ENCODE measurements at regions not wholly inside any gene's neighbourhood (a gene's known extent, or its start where the extent isn't known, plus 50 kb on each side); places are given as distances from the start of the nearest gene placed in this dataset.

GRCh38 chr6:95723638-95724037 lies 146.3 kb downstream of the MANEA start:
- TF ChIP-seq CTCF (conservative IDR thresholded peaks at IDR 0.05 in 1 of 2, IDR thresholded peaks at IDR 0.05 in 1 of 2; ENCODE audit: extremely low read depth in 1 of 2, insufficient read depth in 1 of 2, low read depth in 1 of 2, low read length in 2 of 2) (no peak), EZH2 (IDR thresholded peaks at IDR 0.05; ENCODE audit: borderline replicate concordance, low read length) (no peak)
